SK-N-SH (cell line): ENCODE measurements at regions not wholly inside any gene's neighbourhood (a gene's known extent, or its start where the extent isn't known, plus 50 kb on each side); places are given as distances from the start of the nearest gene placed in this dataset.

Source experiments
- CTCF ChIA-PET: fragments of 300-600, 350-600 bp; formaldehyde crosslinking; extraction: SDS; loops from one replicate; lab custom pipeline; 2021; lab: Yijun Ruan, JAX
- POLR2A ChIA-PET: fragments of 350-600 bp; sonication (Branson Sonifier 250); formaldehyde crosslinking; extraction: SDS; loops from one replicate; lab custom pipeline; 2020; ENCODE audit warnings: antibody characterized with exemption, inconsistent platforms; lab: Yijun Ruan, JAX
- DNase-seq: peaks from one replicate; pipeline ENCODE4 v3.0.0; 2012
- H2AFZ ChIP-seq: fragments of 200-600 bp; sonication (generic); 2 replicates; pipeline ENCODE4 v1.8.1; 2016; ENCODE audit warnings: antibody characterized with exemption, mild to moderate bottlenecking, low read depth
- H3F3A ChIP-seq: fragments of 200-600 bp; sonication (generic); replicated peaks from 2 replicates; pipeline ENCODE3; 2016; ENCODE audit warnings: antibody characterized with exemption, mild to moderate bottlenecking; ENCODE audit not compliant: insufficient read depth
- H3K27ac ChIP-seq, 2 experiments: fragments of 200-500 bp in 1 of 2; fragments of 200-600 bp in 1 of 2; sonication (Bioruptor generic) in 1 of 2; sonication (generic), shearing (Covaris generic) in 1 of 2; 2 replicates each; pipeline versions ENCODE4 v1.5.1 to v1.6.1; 2014 to 2016; ENCODE audit warnings: low read depth in 2 of 2, inconsistent platforms in 1 of 2, low read length in 1 of 2, mild to moderate bottlenecking in 1 of 2, mixed read lengths in 1 of 2
- H3K27me3 ChIP-seq: fragments of 200-600 bp; sonication (generic), shearing (Covaris generic); 2 replicates; pipeline ENCODE4 v1.6.1; 2016; ENCODE audit warnings: mixed run types; ENCODE audit not compliant: insufficient read depth
- H3K36me3 ChIP-seq, 2 experiments: fragments of 200-500 bp in 1 of 2; fragments of 200-600 bp in 1 of 2; sonication (Bioruptor generic) in 1 of 2; sonication (generic) in 1 of 2; replicated peaks in 1 of 2; 2 replicates each; pipeline versions ENCODE3 to v1.5.1; 2014 to 2016; ENCODE audit warnings: low read length in 1 of 2, mild to moderate bottlenecking in 1 of 2; ENCODE audit not compliant: insufficient read depth in 2 of 2, control insufficient read depth in 1 of 2
- H3K4me1 ChIP-seq, 2 experiments: fragments of 200-500 bp in 1 of 2; fragments of 200-600 bp in 1 of 2; sonication (Bioruptor generic) in 1 of 2; sonication (generic), shearing (Covaris generic) in 1 of 2; 2 replicates each; pipeline versions ENCODE4 v1.5.1 to v1.6.1; 2014 to 2016; ENCODE audit warnings: low read depth in 1 of 2, low read length in 1 of 2, mixed run types in 1 of 2; ENCODE audit not compliant: insufficient read depth in 2 of 2, control insufficient read depth in 1 of 2
- H3K4me2 ChIP-seq: fragments of 200-600 bp; sonication (generic), shearing (Covaris generic); 2 replicates; pipeline ENCODE4 v1.6.1; 2017; ENCODE audit warnings: mixed run types
- H3K4me3 ChIP-seq, 2 experiments: fragments of 200-500 bp in 1 of 2; fragments of 200-600 bp in 1 of 2; sonication (Bioruptor generic) in 1 of 2; sonication (generic), shearing (Covaris generic) in 1 of 2; 2 replicates each; pipeline versions ENCODE4 v1.5.1 to v1.8.1; 2014 to 2016; ENCODE audit warnings: low read depth in 2 of 2, inconsistent platforms in 1 of 2, low read length in 1 of 2, mild to moderate bottlenecking in 1 of 2, mixed read lengths in 1 of 2, moderate library complexity in 1 of 2
- H3K79me2 ChIP-seq: fragments of 200-600 bp; sonication (generic); 2 replicates; pipeline ENCODE4 v1.8.1; 2017; ENCODE audit warnings: mild to moderate bottlenecking; ENCODE audit not compliant: insufficient read depth
- H3K9ac ChIP-seq: fragments of 200-600 bp; sonication (generic); 2 replicates; pipeline ENCODE4 v1.6.1; 2017; ENCODE audit warnings: mixed run types
- H3K9me2 ChIP-seq: fragments of 200-600 bp; sonication (generic); 2 replicates; pipeline ENCODE4 v1.6.1; 2017; ENCODE audit warnings: mixed run types
- H3K9me3 ChIP-seq: fragments of 200-600 bp; sonication (generic); 2 replicates; pipeline ENCODE4 v1.6.1; 2017; ENCODE audit warnings: mixed run types, mild to moderate bottlenecking, moderate library complexity
- H4K20me1 ChIP-seq: fragments of 200-600 bp; sonication (generic); 2 replicates; pipeline ENCODE4 v1.6.1; 2017; ENCODE audit warnings: mild to moderate bottlenecking, mixed run types; ENCODE audit not compliant: insufficient read depth
- CTCF ChIP-seq: fragments of 200-600 bp; sonication (generic); IDR thresholded peaks from 2 replicates; pipeline ENCODE4 v1.6.1; 2017; ENCODE audit warnings: antibody characterized with exemption, mild to moderate bottlenecking, moderate library complexity
- FOSL2 ChIP-seq: IDR thresholded peaks from 2 replicates; pipeline ENCODE4 v1.4.0; 2012; ENCODE audit warnings: low read depth, mild to moderate bottlenecking, moderate library complexity, borderline replicate concordance
- GABPA ChIP-seq: IDR thresholded peaks from 2 replicates; pipeline ENCODE4 v1.4.0; 2012; ENCODE audit warnings: low read depth, mild to moderate bottlenecking
- NRF1 ChIP-seq: IDR thresholded peaks from 2 replicates; pipeline ENCODE4 v1.6.1; 2012; ENCODE audit warnings: low read depth, mild to moderate bottlenecking, low read length
- POLR2AphosphoS5 ChIP-seq: IDR thresholded peaks from 2 replicates; pipeline ENCODE4 v1.6.1; 2012; ENCODE audit warnings: low read depth, low read length
- RAD21 ChIP-seq: IDR thresholded peaks from 2 replicates; pipeline ENCODE4 v1.6.1; 2012; ENCODE audit warnings: mild to moderate bottlenecking, low read length
- REST ChIP-seq: IDR thresholded peaks from 2 replicates; pipeline ENCODE4 v1.6.1; 2012; ENCODE audit warnings: mild to moderate bottlenecking, low read depth, low read length, moderate library complexity
- TEAD4 ChIP-seq: IDR thresholded peaks from 2 replicates; pipeline ENCODE4 v1.4.0; 2012; ENCODE audit warnings: mild to moderate bottlenecking, borderline replicate concordance; ENCODE audit not compliant: insufficient read depth
- WGBS: methylation state at CpG from one replicate; pipeline ENCODE4 v1.1.6; 2017; ENCODE audit warnings: low lambda C conversion rate; 5-methylcytosine and 5-hydroxymethylcytosine counted together
- TF ChIP-seq, protein P1 (sequence below): fragments of 150-350 bp; IDR thresholded peaks from 2 replicates; pipeline ENCODE4 v1.6.1; 2017; ENCODE audit warnings: antibody characterized with exemption, low read length, low read depth, borderline replicate concordance

- peaks cover 13 to 54% of the 10 kb centered on the region in 2 experiments for H3K4me1 ChIP-seq
- H3K27ac ChIP-seq = no peak overlapping the region
- no peak overlapping the region for H3K9ac ChIP-seq
- H3K9me2 ChIP-seq = no peaks in the 10 kb centered on the region
- peaks cover 0 to 16% of the 10 kb centered on the region in 2 experiments for H3K36me3 ChIP-seq
- H3K9me3 ChIP-seq = no peaks in the 10 kb centered on the region
- peaks cover 100% of the 10 kb centered on the region for H3K79me2 ChIP-seq
- H3F3A ChIP-seq = peaks cover 4% of the 10 kb centered on the region
- 100% methylated on average over 2 of the region's 2 CpGs for WGBS
- H3K27me3 ChIP-seq = no peaks in the 10 kb centered on the region
- TF ChIP-seq NRF1 (no peak), RAD21 (no peak), POLR2AphosphoS5 (no peak), GABPA (no peak), REST (no peak)
- DNase-seq = no peak
- no peak overlapping the region for H2AFZ ChIP-seq
- CTCF ChIA-PET = no interaction called here
- H4K20me1 ChIP-seq = peaks cover 85% of the 10 kb centered on the region
- POLR2A ChIA-PET = no interaction called here
- no peak overlapping the region for H3K4me2 ChIP-seq
- H3K4me3 ChIP-seq = no peak overlapping the region
These were observed 116.8 kb upstream of the DST start for GRCh38 chr6:56759521-56759920.

DNA sequence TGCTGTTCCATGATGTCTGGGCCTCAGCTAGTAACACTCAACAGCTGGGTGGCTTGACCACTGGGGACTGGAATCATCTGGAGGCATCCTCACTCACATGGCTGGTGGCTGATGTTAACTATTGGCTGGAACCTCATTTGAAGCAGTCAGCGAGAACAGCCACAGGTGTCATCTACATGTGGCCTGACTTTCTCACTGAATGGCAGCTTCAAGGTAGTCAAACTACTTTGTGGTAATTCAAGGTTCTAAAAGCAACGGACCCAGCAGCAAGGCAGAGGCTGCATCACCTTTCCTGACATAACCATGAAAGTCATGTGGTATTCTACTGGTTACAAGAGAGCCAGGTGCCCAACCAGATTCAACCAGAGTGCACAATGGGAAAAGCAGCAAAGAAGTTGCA lies 115.9 kb upstream of the DST start:
- Histone ChIP-seq H3K4me3 (no peak overlapping the region), H4K20me1 (peaks cover 76% of the 10 kb centered on the region), H3K4me1 (peaks cover 13 to 53% of the 10 kb centered on the region in 2 experiments), H3K4me2 (peak overlapping the region; percentile 18; the same call in 1 of the 2 replicates), H3K27ac (peak overlapping the region in 1 of 2 experiments; percentile 30; a peak in 1 of 4 replicates), H3K9me3 (no peaks in the 10 kb centered on the region), H3F3A (peaks cover 4% of the 10 kb centered on the region), H3K9me2 (no peaks in the 10 kb centered on the region), H3K36me3 (peaks cover 0 to 16% of the 10 kb centered on the region in 2 experiments), H3K9ac (no peak overlapping the region), H3K79me2 (peaks cover 100% of the 10 kb centered on the region), H2AFZ (no peak overlapping the region), H3K27me3 (no peaks in the 10 kb centered on the region)
- TF ChIP-seq, protein P1, sequence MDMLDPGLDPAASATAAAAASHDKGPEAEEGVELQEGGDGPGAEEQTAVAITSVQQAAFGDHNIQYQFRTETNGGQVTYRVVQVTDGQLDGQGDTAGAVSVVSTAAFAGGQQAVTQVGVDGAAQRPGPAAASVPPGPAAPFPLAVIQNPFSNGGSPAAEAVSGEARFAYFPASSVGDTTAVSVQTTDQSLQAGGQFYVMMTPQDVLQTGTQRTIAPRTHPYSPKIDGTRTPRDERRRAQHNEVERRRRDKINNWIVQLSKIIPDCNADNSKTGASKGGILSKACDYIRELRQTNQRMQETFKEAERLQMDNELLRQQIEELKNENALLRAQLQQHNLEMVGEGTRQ = no peak
- no peak for TF ChIP-seq CTCF
- no peak for TF ChIP-seq FOSL2
- TF ChIP-seq TEAD4 = no peak
- no peak for DNase-seq
- CTCF ChIA-PET = interaction anchor here (0.8 to 0.9 kb wide), 2 partner anchors 25 to 54 kb away, joined by 3 to 4 read pairs; no protein-coding TSS in a partner anchor
- POLR2A ChIA-PET = no interaction called here
- 100% methylated on average over 2 of the region's 2 CpGs for WGBS
